ENCODE measurements at regions not wholly inside any gene's neighbourhood (a gene's known extent, or its start where the extent isn't known, plus 50 kb on each side); places are given as distances from the start of the nearest gene placed in this dataset.

DNA sequence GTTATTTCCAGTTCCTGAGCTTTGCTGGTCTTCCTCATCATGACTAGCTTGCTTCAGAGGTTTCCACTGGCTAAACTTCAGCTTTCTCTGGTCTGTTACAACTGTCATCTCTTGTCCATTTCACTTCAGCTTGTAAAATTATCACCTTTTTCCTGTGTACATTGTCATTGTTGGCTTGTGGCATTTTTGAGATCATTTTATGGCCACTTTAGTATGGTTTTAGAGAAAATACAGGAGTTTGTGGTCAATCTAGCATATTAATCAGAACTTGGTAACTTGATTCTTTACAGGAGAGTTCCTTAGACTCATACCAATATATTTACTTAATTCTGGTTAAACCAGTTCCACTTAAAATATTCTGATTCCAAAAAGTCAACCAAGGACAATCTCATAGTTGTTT, 235.9 kb upstream of the KITLG start (continued):
- TF ChIP-seq, protein P1, sequence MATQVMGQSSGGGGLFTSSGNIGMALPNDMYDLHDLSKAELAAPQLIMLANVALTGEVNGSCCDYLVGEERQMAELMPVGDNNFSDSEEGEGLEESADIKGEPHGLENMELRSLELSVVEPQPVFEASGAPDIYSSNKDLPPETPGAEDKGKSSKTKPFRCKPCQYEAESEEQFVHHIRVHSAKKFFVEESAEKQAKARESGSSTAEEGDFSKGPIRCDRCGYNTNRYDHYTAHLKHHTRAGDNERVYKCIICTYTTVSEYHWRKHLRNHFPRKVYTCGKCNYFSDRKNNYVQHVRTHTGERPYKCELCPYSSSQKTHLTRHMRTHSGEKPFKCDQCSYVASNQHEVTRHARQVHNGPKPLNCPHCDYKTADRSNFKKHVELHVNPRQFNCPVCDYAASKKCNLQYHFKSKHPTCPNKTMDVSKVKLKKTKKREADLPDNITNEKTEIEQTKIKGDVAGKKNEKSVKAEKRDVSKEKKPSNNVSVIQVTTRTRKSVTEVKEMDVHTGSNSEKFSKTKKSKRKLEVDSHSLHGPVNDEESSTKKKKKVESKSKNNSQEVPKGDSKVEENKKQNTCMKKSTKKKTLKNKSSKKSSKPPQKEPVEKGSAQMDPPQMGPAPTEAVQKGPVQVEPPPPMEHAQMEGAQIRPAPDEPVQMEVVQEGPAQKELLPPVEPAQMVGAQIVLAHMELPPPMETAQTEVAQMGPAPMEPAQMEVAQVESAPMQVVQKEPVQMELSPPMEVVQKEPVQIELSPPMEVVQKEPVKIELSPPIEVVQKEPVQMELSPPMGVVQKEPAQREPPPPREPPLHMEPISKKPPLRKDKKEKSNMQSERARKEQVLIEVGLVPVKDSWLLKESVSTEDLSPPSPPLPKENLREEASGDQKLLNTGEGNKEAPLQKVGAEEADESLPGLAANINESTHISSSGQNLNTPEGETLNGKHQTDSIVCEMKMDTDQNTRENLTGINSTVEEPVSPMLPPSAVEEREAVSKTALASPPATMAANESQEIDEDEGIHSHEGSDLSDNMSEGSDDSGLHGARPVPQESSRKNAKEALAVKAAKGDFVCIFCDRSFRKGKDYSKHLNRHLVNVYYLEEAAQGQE (IDR thresholded peaks at IDR 0.05; ENCODE audit: low read depth, low read length) = no peak
- TF ChIP-seq GABPA (IDR thresholded peaks at IDR 0.05; ENCODE audit: low read depth) = no peak

DNA sequence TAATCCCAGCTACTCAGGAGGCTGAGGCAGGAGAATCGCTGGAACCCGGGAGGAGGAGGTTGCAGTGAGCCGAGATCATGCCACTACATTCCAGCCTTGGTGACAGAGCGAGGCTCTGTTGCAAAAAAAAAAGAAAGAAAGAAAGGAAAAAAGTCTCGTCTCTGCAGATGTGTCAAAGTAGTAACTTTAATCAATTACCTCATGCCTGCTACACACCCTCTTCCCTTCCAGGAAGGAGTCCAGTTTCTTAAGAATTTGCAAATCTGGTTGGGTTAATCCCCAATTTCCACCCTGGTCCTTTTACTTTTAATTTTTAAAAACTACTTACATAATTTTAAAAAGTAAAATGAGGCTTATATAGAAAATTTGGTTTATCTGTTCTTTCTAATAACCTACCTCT, 234.5 kb upstream of the KITLG start:
- Histone ChIP-seq H3K27ac (ENCODE audit: low read depth in 2 of 2, low read length in 1 of 2) (no peak overlapping the region), H3K9me3 (no peaks in the 10 kb centered on the region), H3K79me2 (ENCODE audit: insufficient read depth) (no peaks in the 10 kb centered on the region), H3K4me2 (no peak overlapping the region), H3K4me1 (ENCODE audit: control insufficient read depth in 1 of 2, insufficient read depth in 2 of 2, low read depth in 1 of 2, low read length in 1 of 2) (no peaks in the 10 kb centered on the region), H2AFZ (ENCODE audit: low read depth) (no peak overlapping the region), H3K27me3 (ENCODE audit: insufficient read depth) (no peaks in the 10 kb centered on the region), H3F3A (replicated peaks; ENCODE audit: insufficient read depth) (no peaks in the 10 kb centered on the region), H3K4me3 (ENCODE audit: low read depth in 2 of 2, low read length in 1 of 2) (no peak overlapping the region), H4K20me1 (ENCODE audit: insufficient read depth) (no peaks in the 10 kb centered on the region), H3K36me3 (replicated peaks in 1 of 2; ENCODE audit: control insufficient read depth in 1 of 2, insufficient read depth in 2 of 2, low read length in 1 of 2) (no peaks in the 10 kb centered on the region), H3K9me2 (no peaks in the 10 kb centered on the region), H3K9ac (no peak overlapping the region)
- no peak for DNase-seq
- CTCF ChIA-PET = interaction anchor here (1.7 kb wide), 1 partner anchor 9 kb away, joined by 3 read pairs; no protein-coding TSS in a partner anchor
- 90% methylated on average over 5 of the region's 5 CpGs for WGBS (ENCODE audit: low lambda C conversion rate)
- POLR2A ChIA-PET = no interaction called here
- TF ChIP-seq RFX5 (IDR thresholded peaks at IDR 0.05; ENCODE audit: low read length) = no peak

DNA sequence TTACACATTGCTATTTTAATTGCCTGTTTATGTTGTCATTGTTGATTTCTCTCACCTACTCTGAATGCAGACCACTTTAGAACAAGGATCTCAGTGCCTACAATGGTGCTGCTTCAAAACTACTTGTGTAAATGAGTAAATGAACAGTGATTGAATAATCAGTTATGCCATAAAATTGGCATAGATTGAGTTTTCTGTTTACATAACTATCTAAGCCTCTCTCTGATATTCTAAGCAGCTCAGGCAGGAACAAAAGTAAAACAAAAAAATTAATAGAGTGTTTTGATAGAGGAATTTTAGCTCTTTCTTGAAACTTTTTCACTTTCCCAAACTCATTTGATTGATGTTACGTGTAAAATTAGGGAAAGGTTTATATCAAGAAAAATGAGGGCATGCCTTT, 232.3 kb upstream of the KITLG start:
- no peaks in the 10 kb centered on the region for H4K20me1 ChIP-seq (ENCODE audit: insufficient read depth)
- H3K4me1 ChIP-seq (ENCODE audit: control insufficient read depth in 1 of 2, insufficient read depth in 2 of 2, low read depth in 1 of 2, low read length in 1 of 2) = no peaks in the 10 kb centered on the region
- H3K9me2 ChIP-seq = no peaks in the 10 kb centered on the region
- no peaks in the 10 kb centered on the region for H3K27me3 ChIP-seq (ENCODE audit: insufficient read depth)
- WGBS (ENCODE audit: low lambda C conversion rate) = 89% methylated on average over 1 of the region's 1 CpG
- H2AFZ ChIP-seq (ENCODE audit: low read depth) = no peak overlapping the region
- ChIA-PET CTCF (interaction anchor here (0.7 kb wide), 1 partner anchor 453 kb away, joined by 3 read pairs; no protein-coding TSS in a partner anchor), POLR2A (no interaction called here)
- H3F3A ChIP-seq (replicated peaks; ENCODE audit: insufficient read depth) = no peaks in the 10 kb centered on the region
- no peak overlapping the region for H3K27ac ChIP-seq (ENCODE audit: low read depth in 2 of 2, low read length in 1 of 2)
- no peak overlapping the region for H3K4me3 ChIP-seq (ENCODE audit: low read depth in 2 of 2, low read length in 1 of 2)
- H3K9ac ChIP-seq = no peak overlapping the region
- no peak overlapping the region for H3K4me2 ChIP-seq
- H3K9me3 ChIP-seq = no peaks in the 10 kb centered on the region
- no peak for DNase-seq
- H3K36me3 ChIP-seq (replicated peaks in 1 of 2; ENCODE audit: control insufficient read depth in 1 of 2, insufficient read depth in 2 of 2, low read length in 1 of 2) = no peaks in the 10 kb centered on the region
- no peaks in the 10 kb centered on the region for H3K79me2 ChIP-seq (ENCODE audit: insufficient read depth)
- TF ChIP-seq, protein P1 (IDR thresholded peaks at IDR 0.05; ENCODE audit: low read depth, low read length) = no peak
- TF ChIP-seq GABPA (IDR thresholded peaks at IDR 0.05; ENCODE audit: low read depth) (no peak), RCOR1 (IDR thresholded peaks at IDR 0.05; ENCODE audit: low read length) (no peak), TCF12 (IDR thresholded peaks at IDR 0.05) (no peak), TAF1 (IDR thresholded peaks at IDR 0.05; ENCODE audit: borderline replicate concordance, low read depth, low read length) (no peak), GATA2 (CRISPR knock-in tag; IDR thresholded peaks at IDR 0.05) (no peak), MXI1 (IDR thresholded peaks at IDR 0.05; ENCODE audit: low read depth, low read length) (no peak), NRF1 (IDR thresholded peaks at IDR 0.05; ENCODE audit: low read depth, low read length) (no peak), RAD21 (IDR thresholded peaks at IDR 0.05; ENCODE audit: low read length) (no peak), SMC3 (IDR thresholded peaks at IDR 0.05; ENCODE audit: low read depth, low read length) (no peak), EP300 (IDR thresholded peaks at IDR 0.05; ENCODE audit: borderline replicate concordance in 1 of 2, low read depth in 1 of 2, low read length in 1 of 2) (no peak), NFIC (IDR thresholded peaks at IDR 0.05; ENCODE audit: borderline replicate concordance) (no peak)
- TF ChIP-seq, protein P2, sequence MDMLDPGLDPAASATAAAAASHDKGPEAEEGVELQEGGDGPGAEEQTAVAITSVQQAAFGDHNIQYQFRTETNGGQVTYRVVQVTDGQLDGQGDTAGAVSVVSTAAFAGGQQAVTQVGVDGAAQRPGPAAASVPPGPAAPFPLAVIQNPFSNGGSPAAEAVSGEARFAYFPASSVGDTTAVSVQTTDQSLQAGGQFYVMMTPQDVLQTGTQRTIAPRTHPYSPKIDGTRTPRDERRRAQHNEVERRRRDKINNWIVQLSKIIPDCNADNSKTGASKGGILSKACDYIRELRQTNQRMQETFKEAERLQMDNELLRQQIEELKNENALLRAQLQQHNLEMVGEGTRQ (IDR thresholded peaks at IDR 0.05; ENCODE audit: borderline replicate concordance, low read depth, low read length) = no peak
- TF ChIP-seq, protein P3, sequence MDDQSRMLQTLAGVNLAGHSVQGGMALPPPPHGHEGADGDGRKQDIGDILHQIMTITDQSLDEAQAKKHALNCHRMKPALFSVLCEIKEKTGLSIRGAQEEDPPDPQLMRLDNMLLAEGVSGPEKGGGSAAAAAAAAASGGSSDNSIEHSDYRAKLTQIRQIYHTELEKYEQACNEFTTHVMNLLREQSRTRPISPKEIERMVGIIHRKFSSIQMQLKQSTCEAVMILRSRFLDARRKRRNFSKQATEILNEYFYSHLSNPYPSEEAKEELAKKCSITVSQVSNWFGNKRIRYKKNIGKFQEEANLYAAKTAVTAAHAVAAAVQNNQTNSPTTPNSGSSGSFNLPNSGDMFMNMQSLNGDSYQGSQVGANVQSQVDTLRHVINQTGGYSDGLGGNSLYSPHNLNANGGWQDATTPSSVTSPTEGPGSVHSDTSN (IDR thresholded peaks at IDR 0.05) = no peak
